Iris pigment epithelial cell (primary cell): ENCODE measurements at regions not wholly inside any gene's neighbourhood (a gene's known extent, or its start where the extent isn't known, plus 50 kb on each side); places are given as distances from the start of the nearest gene placed in this dataset.
"Not testable (repeated sequence)": the region's sequence is repeated elsewhere in the genome, so short reads cannot be mapped to it uniquely, and the experiment has no call there.

Source experiments
- DNase-seq: peaks from one replicate; pipeline ENCODE4 v3.0.0-alpha.2; 2011; ENCODE audit warnings: low read depth

- no peak for DNase-seq
Observed at GRCh38 chr2:88860421-88861075, 169.1 kb downstream of the RPIA start.

DNA sequence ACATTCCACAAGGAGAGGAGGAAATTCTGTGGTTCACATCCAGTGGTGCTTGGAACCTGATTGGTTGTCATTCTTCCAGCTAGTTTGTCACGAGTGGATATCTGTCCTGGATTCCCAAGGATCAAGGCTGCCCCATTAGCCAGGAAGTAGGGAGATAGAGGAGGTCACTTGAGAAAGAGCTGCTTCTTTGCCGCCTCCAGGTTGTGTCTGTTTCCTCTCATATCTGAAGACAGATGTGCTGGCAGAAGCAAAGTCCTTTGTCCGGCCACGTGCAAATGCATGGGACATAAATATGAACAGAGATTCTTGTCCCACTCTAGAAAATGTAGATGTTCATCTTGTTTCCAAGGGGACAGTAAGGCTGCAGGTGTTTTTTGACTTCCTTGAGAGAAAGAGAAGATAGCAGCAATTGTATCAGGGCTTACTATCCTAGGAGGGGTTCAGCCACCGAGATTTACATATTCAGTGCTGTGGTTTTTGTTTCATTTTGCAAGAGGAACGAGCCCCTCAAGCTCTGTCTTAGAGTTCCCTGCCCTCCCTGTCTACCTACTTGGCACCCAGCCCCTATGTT lies 174.4 kb downstream of the RPIA start:
- no peak for DNase-seq

DNA sequence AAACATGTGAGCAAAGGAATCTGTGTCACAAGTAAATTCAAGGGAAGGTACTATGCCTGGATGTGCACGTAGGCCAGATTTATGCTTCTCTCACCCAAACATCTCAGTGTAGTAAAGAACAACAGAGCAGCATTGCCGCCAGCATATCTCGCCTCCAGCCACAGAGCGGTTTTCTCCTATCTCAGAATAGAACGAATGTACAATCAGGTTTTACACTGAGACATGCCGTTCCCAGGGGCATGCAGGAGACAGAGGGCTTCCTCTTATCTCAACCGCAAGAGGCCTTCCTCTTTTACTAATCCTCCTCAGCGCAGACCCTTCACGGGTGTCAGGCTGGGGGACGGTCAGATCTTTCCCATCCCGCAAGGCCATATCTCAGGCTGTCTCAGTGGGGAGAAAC lies 175.3 kb downstream of the RPIA start:
- no peak for DNase-seq

GRCh38 chr2:88868861-88869260 lies 177.4 kb downstream of the RPIA start:
- no peak for DNase-seq

DNA sequence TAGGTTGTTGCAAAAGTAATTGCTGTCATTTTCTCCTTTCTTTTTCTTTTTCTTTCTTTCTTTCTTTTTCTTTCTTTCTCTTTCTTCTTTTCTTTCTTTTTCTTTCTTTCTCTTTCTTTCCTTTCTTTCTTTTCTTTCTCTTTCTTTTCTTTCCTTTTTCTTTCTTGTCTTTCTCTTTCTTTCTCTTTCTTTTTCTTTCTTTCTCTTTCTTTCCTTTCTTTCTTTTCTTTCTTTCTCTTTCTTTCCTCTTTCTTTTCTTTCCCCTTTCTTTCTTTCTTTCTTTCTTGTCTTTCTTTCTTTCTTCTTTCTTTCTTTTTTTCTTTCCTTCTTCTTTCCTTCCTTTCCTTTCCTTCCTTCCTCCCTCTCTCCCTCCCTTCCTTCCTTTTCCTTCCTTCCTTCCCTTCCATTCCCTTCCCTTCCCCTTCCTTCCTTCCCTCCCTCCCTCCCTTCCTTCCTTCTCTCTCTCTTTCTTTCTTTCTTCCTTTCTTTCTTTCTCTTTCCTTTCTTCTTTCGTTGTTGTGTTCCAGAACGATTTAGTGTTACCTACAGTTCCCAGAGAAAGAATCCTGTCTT lies 178.9 kb downstream of the RPIA start:
- DNase-seq, result no peak

DNA sequence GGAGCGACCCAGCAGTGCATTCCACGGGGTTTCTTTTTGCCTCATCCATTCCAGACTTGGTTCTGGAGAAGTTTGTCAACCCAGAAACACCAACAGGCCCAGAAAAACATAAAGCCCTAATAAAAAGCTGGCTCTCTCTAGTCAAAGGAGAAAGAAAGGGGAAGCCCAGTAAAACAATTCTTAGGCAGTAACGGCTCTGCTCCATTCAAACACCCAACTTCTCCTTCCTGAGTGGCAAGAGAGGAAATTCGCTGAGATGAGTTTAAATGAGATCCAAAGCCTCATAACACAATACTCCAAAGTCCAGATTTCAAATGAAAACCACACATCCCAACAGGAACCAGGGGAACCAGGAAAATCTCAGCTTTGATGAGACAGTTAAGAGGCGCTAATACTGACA lies 179.9 kb downstream of the RPIA start:
- no peak for DNase-seq

GRCh38 chr2:88873620-88874019 lies 182.1 kb downstream of the RPIA start:
- no peak for DNase-seq

DNA sequence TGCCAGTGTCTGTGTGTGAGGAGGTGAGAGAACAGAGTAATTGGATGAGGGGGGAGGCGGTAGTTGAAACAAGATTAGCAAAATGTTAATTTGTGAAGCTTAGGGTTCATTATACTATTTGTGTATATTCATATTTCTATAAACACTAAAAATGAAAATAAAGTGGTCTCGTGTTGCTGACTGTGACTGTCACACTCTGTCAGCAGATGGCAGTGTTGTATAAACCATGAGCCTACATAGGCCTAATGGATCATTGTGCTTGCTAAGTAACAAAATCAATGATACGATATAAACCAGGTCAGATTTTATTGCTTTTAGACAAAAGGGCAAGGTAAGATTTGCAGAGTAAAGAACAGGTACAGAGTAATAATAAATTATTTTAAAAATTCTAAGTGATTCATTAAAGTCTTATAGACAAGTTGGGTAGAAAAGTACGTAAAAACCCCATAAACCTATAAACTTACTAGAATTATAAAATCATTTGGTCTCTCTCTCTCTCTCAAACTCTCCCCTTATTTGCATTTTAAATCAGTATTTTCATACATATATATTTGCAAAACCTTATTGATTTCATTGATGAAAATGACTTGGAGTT lies 182.7 kb downstream of the RPIA start:
- DNase-seq, result peak; percentile 65

DNA sequence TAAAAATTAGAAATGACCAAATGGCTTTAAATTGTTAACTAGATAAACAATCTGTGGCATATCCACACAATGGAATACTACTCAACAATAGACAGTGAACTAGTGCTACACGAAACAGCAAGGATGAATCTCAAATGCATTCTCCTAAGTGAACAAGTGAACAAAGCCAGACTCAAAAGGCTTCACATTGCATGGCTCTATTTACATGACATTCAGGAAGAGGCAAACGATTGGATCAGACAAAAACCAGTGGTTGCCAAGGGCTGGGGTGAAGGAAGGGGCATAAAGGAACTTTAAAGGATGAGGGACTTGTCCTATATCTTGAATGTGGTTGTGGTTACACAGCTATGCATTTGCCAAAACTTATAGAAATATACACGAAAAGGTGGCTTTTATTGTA lies 184.3 kb downstream of the RPIA start:
- no peak for DNase-seq

- DNase-seq, result peak; percentile 53
Observed at GRCh38 chr2:88880441-88880953, 189.0 kb downstream of the RPIA start.

GRCh38 chr2:88885275-88885674 lies 193.8 kb downstream of the RPIA start:
- DNase-seq, result no peak

- no peak for DNase-seq
Observed at GRCh38 chr2:88885679-88886416, 194.4 kb downstream of the RPIA start.

DNA sequence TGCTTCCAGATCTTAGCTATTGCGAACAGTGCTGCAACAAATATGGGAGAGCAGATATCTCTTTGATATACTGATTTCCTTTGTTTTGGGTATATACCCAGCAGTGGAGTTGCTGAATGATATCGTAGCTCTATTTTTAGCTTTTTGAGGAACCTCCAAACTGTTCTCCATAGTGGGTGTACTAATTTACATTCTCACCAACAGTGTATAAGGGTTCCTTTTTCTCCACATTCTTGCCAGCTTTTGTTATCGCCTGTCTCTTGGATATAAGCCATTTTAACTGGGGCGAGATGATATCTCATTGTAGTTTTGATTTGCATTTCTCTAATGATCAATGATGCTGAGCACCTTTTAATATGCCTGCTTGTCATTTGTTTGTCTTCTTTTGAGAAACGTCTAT lies 196.0 kb downstream of the RPIA start:
- DNase-seq, result not testable (repeated sequence)

DNA sequence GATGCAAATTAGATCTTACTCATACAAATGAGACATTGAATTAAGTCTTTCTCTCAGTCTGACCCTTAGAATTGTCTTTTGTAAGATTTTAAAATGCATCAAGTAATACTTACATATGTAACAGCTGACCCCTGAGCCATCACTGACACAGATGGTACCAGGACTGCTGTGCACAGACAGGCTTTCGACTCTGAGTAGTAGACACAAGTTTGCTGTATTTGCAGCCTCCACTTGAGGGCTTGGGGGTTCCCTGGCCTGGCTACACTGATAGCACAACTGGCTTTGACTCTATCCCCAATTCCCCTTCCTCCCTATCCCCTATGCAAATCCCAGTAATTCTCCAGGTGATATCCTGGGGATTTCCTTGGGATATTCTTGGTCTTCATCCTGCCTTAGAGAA lies 200.7 kb downstream of the RPIA start:
- no peak for DNase-seq

DNA sequence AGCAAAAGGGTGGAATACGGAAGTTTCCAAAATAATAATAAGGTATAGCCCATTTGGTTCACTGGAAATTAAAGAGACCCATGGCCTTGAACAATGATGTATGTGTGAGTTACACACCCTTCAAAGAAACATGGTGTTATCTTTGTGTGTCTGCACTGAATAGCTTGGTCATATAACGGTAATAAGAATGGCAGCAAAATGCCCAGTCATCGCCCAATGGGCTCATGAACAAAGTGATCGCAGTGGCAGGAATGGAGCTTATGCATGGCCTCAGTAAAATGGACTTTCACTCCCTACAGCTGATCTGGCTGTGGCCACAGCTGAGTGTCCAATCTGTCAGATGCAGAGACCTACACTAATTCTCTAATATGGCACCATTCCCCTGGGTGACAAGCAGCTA lies 201.3 kb downstream of the RPIA start:
- DNase-seq, result no peak

- DNase-seq, result no peak
Observed at GRCh38 chr2:88896971-88897370, 205.5 kb downstream of the RPIA start.

GRCh38 chr2:88897715-88898114 lies 206.2 kb downstream of the RPIA start:
- DNase-seq, result no peak

- DNase-seq, result peak; percentile 39
Observed at GRCh38 chr2:88903749-88904353, 212.4 kb downstream of the RPIA start.

GRCh38 chr2:88913280-88913679 lies 221.8 kb downstream of the RPIA start:
- DNase-seq, result no peak

GRCh38 chr2:88919087-88919738 lies 227.7 kb downstream of the RPIA start:
- peak; percentile 36 for DNase-seq

DNA sequence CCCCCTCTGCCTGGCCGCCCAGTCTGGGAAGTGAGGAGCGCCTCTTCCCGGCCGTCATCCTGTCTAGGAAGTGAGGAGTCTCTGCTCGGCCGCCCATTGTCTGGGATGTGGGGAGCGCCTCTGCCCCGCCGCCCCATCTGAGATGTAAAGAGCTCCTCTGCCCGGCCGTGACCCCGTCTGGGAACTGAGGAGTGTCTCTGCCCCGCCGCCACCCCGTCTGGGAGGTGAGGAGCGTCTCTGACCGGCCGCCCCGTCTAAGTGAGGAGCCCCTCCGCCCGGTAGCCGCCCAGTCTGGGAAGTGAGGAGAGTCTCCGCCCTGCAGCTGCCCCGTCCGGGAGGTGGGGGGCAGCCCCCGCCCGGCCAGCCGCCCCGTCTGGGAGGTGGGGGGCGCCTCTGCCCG lies 228.9 kb downstream of the RPIA start:
- not testable (repeated sequence) for DNase-seq

- no peak for DNase-seq
Observed at GRCh38 chr2:88924533-88924932, 233.1 kb downstream of the RPIA start.
